DMS79 (cell line): ENCODE measurements at regions not wholly inside any gene's neighbourhood (a gene's known extent, or its start where the extent isn't known, plus 50 kb on each side); places are given as distances from the start of the nearest gene placed in this dataset.

Experiments
- DNase-seq: peaks from one replicate; lab custom pipeline; 2025; lab: John Stamatoyannopoulos, UW

GRCh38 chr3:107256963-107257362, 120.3 kb upstream of the CCDC54 start:
- DNase-seq = no peak

GRCh38 chr3:107258300-107258699, 118.9 kb upstream of the CCDC54 start:
- DNase-seq = no peak

DNA sequence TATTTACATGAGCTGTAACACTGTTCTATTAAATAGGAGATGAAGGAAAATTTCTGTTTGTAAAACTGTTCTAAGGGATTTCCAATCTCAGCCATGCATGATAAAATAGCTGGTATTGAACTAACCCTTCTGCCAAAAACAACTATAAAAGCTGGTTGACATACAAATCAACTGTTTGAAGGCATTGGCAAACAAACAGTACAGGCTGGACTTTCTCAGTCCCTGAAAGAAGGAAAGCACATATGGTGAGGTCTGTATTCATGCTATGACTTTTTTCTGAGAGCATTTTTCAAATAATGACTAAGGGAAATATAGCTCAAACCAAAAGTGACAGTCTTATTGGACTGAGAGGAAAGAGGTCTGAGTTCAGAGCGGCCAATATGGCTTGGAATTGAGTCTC, 117.0 kb upstream of the CCDC54 start:
- no peak for DNase-seq

DNA sequence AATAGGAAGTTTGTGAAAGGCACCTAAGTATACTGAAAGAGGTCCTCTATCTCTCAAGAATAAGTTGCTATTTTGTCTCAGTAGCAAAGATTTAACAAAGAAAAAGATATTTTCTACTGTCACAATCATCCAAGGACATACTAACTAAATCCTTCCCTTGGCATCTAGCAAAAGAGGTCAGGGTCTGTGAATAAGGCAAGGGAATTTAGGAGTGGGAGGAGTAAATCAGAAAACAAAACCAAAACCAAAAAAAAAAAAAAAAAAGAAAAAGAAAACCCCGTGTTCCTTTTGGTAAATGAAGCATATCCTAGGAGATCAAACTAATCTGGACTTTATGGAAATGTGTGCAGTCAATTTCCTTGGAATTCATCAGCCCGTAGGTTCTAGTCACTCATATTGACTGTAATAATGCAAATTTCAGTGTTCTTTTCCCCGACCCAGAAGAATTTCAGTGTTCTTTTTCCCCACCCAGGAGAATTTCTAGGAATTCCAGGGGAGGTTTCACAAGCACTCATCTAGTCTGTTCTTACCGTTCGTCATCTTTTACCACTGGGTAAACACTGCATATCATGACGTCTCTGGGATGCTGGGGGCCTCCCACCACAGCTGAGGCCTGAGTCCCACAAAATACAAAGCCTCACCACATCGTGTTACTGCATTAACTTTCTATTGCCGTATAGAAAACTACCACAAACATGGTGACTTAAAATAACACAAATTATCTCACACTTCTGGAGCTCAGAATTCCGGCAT, 113.8 kb upstream of the CCDC54 start:
- DNase-seq = no peak

DNA sequence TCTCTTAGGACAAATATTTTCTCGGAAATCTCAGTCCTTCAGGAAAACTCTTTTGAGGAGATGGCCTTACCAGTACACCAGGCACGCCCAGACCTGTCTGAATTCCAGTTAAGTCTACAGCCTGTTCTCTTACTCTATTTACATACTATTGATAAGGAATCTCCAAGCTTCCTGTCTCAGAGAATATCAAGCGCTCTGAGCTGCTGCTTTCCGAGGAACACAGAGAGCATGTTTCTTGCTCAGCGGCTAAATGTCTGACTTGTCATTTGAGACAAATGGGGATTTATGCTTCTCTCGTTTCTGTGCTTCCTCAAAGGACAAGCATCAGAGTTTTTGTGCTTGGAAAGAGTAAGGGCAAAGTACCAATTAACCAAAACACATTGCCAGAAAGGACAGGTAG, 112.4 kb upstream of the CCDC54 start:
- DNase-seq = no peak

- DNase-seq = no peak
These were observed 111.7 kb upstream of the CCDC54 start for GRCh38 chr3:107265526-107265925.

DNA sequence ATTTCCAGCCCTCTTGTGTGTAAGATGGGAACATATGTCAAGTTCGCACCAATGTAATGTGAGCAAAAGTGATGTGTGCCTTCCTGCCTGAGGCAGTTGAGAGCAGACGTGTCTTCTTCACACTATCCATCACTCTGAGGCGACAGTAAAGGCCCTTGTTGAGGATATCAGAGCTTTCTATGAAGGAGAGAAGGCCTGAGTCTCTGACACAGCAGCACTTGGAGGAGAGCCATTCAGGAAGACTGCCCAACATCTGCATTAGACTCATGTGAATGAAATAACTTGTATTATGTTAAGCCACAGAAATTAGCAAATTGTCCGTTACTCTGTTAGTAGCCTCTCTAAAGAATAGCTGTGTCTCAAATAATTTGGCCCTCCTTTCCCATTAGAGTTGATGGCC, 108.8 kb upstream of the CCDC54 start:
- DNase-seq = no peak

- DNase-seq = no peak
These were observed 108.1 kb upstream of the CCDC54 start for GRCh38 chr3:107269136-107269535.

DNA sequence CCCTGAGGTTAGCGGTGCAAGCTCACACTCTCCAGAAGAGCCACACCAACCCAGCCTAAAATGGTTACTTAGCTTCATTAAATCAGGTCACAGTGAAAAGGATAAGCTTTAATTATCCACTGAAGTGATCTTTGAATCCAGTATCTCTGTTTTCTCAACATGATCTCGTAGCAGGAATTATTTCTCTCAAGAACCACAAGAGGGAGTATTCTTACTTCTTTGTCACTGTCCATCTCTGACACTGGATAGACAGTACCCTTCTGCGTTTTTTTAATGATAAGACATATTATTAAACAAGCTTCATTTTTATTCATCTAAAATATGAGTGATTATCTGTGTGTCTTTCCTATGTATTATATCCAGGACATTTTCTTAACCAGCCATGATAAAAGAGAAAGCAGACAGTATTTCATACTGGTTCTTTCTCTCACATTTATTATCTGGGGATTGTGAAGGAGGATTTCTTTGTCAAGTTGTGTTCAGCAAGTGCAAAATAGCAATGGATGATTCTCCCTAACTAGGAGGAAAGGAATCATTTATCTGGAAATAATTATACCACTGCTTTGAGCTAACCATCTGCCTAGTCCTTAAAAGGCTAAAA, 105.4 kb upstream of the CCDC54 start:
- no peak for DNase-seq

GRCh38 chr3:107272471-107272870, 104.8 kb upstream of the CCDC54 start:
- no peak for DNase-seq

DNA sequence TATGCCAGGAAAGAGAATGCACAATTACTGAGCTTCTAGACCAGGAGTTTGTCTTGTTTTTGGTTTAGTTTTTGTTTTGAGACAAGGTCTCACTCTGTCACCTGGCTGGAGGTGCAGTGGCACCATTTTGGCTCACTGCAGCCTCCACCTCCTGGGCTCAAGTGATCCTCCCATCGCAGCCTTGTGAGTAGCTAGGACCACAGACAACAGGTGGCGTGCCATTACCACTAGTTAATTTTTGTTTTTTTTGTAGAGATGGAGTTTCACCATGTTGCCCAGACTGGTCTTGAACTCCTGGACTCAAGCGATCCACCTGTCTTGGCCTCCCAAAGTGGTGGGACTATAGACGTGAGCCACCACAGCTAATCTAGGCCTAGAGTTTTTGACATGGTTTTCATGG, 104.4 kb upstream of the CCDC54 start:
- DNase-seq = no peak

- DNase-seq = no peak
These were observed 103.5 kb upstream of the CCDC54 start for GRCh38 chr3:107273771-107274170.

GRCh38 chr3:107275511-107275910, 101.7 kb upstream of the CCDC54 start:
- no peak for DNase-seq

DNA sequence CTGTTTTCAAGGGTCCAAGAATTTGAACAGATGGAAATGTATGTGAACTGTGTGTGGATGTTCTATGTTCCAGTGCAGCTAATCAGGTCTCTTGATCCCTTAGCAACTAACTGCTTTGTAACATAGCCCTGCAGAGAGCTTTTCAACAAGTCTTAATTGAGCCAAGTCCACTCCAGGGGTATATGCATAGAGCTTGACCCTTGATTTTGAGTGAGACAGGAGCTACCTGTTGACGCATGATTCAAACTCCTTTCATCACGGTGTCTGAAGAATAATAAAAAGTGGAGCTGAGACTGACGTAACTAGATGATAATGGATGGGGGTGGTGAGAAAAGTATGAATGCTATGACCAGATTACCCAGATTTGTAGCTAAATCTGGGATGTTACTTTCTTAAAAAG, 93.3 kb upstream of the CCDC54 start:
- no peak for DNase-seq

DNA sequence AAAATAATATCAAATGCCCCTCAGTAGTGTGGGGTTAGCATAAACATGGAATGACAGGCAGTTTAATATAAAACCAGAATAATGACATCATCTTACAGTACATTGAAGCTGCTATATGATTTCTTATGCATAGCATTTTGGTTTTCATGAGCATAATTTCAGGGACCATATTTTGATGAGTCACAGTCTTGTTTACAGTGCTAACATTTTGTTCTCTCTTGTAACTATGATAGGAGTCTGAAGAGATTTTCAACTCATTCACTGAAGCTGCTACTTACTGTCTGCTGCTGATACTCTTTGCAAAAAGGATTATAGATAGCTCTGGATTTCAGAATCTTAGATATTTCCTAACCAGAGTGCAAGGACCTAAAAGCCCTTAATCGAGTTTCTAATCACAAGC, 92.6 kb upstream of the CCDC54 start:
- DNase-seq = no peak

DNA sequence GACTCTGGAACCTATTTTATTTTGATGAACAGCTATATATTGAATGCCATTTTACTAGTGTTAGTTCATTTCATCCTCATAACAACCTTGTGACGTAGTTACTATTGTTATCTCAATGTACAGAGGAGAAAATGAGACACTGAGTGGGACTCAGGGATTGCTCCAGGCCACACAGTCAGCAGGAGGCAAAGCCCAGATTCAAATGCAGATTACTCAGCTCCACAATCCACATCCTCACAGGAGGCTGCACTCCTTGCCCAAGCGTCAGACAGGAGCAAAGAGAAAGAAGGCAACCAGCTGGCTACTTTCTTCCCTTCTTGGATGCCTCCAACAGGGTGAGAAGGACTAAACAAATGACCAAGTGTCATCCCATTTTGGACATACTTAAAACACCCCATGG, 92.0 kb upstream of the CCDC54 start:
- DNase-seq = no peak

GRCh38 chr3:107289354-107289753, 87.9 kb upstream of the CCDC54 start:
- DNase-seq = no peak

GRCh38 chr3:107294117-107294516, 83.1 kb upstream of the CCDC54 start:
- DNase-seq = no peak

- no peak for DNase-seq
These were observed 79.6 kb upstream of the CCDC54 start for GRCh38 chr3:107297597-107297996.

DNA sequence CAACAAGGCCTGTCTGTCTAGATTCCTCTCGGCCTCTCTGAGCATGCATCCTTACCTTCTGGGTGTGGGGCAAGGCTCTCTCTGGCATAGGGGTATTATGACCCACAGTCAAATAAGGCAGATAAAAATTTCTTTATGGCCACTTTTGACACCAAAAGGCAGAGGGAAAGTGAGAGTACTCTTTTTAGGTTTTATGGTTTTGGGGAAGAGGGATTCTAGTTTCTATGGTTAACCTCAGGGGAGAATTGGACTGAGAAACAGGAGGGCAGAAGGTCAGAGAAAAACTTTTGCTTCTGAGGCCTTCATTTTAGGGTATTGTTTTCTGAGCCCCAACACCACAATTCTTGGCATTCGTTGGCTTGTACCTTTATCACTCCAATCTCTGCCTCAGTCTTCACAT, 70.0 kb upstream of the CCDC54 start:
- no peak for DNase-seq

DNA sequence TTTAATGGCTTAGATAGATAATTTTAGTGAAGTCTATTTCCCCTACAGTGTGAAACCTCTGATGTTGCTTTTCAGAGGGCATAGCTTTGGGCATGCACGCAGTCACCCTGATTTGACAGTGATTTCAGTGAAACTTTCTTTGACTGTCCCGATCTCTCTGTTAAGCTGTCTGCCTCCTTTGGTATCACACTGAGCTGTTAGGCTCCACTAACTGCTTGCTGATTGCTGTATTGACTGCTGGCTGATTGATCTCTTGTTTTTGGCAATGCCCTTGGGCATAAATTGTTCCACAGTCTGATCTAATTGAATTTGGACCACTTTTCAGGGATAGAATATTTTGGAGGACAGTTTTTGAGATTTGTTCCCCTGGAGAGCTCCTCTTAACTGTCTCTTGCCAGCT, 68.5 kb upstream of the CCDC54 start:
- no peak for DNase-seq

DNA sequence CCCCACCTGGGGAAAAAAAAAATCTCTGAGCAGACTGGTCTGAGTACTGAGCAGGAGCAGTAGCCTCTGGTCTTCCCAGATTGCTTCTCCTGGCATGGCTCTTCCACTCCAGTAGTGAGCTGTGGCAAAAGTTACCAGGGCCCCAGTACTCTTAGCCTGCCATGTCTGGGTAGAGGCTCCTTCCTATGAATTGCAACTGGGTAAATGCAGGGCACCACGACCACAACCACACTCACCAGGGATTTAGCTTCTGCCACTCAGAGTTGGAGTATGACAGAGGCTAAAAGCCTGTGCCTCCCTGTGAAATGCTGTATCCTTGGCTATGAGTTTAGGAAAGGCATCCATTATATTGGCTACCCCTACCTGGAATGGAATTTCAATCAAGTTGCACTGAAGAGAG, 67.9 kb upstream of the CCDC54 start:
- DNase-seq = no peak

DNA sequence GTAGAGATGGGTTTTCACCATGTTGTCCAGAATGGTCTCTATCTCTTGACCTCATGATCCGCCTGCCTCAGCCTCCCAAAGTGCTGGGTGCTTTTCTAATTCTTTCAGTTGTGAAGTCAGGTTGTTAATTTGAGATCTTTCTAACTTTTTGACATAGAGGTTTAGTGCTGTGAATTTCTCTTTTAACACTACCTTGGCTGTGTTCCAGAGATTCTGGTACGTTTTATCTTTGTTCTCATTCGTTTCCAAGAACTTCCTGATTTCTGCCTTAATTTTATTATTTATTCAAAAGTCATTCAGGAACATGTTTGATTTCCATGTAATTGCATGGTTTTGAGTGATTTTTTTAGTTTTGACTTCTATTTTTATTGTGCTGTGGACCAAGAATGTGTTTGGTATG, 63.5 kb upstream of the CCDC54 start:
- no peak for DNase-seq

GRCh38 chr3:107315141-107315540, 62.1 kb upstream of the CCDC54 start:
- DNase-seq = no peak
